ENCODE measurements at regions not wholly inside any gene's neighbourhood (a gene's known extent, or its start where the extent isn't known, plus 50 kb on each side); places are given as distances from the start of the nearest gene placed in this dataset.

DNA sequence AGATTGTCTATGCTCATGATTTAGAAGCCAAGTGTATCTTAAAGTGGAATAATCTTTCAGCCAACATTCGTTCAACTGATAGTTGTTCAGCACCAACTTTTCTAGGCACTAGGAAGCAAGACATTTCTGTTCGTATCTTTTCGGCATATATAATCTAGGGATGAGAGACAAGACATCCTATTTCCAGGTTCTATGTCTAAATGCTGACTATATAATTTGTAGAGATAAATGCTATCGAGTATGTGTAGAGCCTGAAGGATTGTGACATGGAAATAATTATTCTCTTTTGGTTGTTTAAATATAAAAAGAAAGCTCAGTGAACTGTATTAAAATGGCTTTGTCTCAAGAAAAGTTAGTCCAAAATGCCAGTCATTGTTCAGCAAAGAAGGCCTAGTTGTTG lies 371.6 kb downstream of the DOK5 start:
- H3K4me1 ChIP-seq, result no peaks in the 10 kb centered on the region
- H3K27ac ChIP-seq, result no peak overlapping the region
- intact Hi-C loops (cut with DNase I), result no loop called here
- TF ChIP-seq, protein P1, sequence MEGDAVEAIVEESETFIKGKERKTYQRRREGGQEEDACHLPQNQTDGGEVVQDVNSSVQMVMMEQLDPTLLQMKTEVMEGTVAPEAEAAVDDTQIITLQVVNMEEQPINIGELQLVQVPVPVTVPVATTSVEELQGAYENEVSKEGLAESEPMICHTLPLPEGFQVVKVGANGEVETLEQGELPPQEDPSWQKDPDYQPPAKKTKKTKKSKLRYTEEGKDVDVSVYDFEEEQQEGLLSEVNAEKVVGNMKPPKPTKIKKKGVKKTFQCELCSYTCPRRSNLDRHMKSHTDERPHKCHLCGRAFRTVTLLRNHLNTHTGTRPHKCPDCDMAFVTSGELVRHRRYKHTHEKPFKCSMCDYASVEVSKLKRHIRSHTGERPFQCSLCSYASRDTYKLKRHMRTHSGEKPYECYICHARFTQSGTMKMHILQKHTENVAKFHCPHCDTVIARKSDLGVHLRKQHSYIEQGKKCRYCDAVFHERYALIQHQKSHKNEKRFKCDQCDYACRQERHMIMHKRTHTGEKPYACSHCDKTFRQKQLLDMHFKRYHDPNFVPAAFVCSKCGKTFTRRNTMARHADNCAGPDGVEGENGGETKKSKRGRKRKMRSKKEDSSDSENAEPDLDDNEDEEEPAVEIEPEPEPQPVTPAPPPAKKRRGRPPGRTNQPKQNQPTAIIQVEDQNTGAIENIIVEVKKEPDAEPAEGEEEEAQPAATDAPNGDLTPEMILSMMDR (IDR thresholded peaks at IDR 0.05), result no peak
- TF ChIP-seq POLR2A (IDR thresholded peaks at IDR 0.05), result no peak
- TF ChIP-seq POLR2AphosphoS5 (IDR thresholded peaks at IDR 0.05; ENCODE audit: insufficient read depth in 1 of 2, low read depth in 1 of 2), result no peak
- no peaks in the 10 kb centered on the region for H3K9me3 ChIP-seq
- no peaks in the 10 kb centered on the region for H3K36me3 ChIP-seq
- no peaks in the 10 kb centered on the region for H3K27me3 ChIP-seq
- no peak overlapping the region for H3K4me3 ChIP-seq
- no peak for DNase-seq (ENCODE audit: extremely low spot score in 2 of 2)

DNA sequence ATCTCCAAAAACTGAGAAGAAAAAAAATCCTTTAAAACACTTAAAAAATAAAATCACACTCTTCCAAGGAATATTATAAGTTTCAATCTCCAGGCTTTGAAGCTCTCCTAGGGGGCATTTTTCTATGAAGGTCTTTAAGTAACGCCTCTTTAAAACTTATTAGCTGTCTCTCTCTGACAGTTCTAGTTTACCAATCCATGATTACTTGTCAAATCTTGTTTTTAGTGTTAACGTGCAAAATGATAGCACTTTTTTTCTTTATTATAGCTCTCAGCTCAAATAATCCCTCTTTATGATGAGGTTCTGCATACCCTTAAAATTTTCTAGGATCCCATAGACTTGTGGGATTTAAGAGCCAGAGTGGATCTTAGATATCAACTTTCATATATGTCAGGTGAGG lies 369.0 kb downstream of the DOK5 start:
- H3K9me3 ChIP-seq, result no peaks in the 10 kb centered on the region
- H3K27ac ChIP-seq, result no peak overlapping the region
- DNase-seq (ENCODE audit: extremely low spot score in 2 of 2), result no peak
- H3K4me3 ChIP-seq, result no peak overlapping the region
- intact Hi-C loops (cut with DNase I), result no loop called here
- H3K27me3 ChIP-seq, result no peaks in the 10 kb centered on the region
- TF ChIP-seq, protein P1 (IDR thresholded peaks at IDR 0.05), result no peak
- no peak for TF ChIP-seq POLR2A (IDR thresholded peaks at IDR 0.05)
- TF ChIP-seq POLR2AphosphoS5 (IDR thresholded peaks at IDR 0.05; ENCODE audit: insufficient read depth in 1 of 2, low read depth in 1 of 2), result no peak
- H3K36me3 ChIP-seq, result no peaks in the 10 kb centered on the region
- H3K4me1 ChIP-seq, result no peaks in the 10 kb centered on the region

DNA sequence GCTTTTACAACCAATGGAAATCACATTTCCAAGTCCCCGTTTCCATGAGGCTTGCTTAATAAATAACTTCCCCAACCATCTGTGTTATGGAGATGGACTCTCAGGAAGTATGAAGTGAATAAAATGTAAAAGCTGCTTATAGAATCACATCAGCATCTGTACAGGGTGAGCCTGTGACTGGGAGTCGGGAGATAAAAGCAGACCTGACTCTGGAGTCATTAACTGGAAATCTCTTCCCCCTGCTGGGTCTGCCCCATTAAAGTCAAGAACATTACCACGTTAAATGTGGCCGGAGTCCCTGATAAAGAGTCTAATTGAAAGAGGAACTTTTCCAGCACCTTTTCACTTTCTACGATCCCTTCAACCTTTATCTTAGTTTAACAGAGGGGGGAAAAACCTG lies 368.5 kb downstream of the DOK5 start:
- Histone ChIP-seq H3K36me3 (no peaks in the 10 kb centered on the region), H3K4me3 (no peak overlapping the region), H3K27ac (no peak overlapping the region), H3K9me3 (no peaks in the 10 kb centered on the region), H3K4me1 (no peaks in the 10 kb centered on the region), H3K27me3 (no peaks in the 10 kb centered on the region)
- TF ChIP-seq POLR2AphosphoS5 (IDR thresholded peaks at IDR 0.05; ENCODE audit: insufficient read depth in 1 of 2, low read depth in 1 of 2) (no peak), POLR2A (IDR thresholded peaks at IDR 0.05) (no peak)
- TF ChIP-seq, protein P1 (IDR thresholded peaks at IDR 0.05), result no peak
- intact Hi-C loops (cut with DNase I), result no loop called here
- DNase-seq (ENCODE audit: extremely low spot score in 2 of 2), result no peak

DNA sequence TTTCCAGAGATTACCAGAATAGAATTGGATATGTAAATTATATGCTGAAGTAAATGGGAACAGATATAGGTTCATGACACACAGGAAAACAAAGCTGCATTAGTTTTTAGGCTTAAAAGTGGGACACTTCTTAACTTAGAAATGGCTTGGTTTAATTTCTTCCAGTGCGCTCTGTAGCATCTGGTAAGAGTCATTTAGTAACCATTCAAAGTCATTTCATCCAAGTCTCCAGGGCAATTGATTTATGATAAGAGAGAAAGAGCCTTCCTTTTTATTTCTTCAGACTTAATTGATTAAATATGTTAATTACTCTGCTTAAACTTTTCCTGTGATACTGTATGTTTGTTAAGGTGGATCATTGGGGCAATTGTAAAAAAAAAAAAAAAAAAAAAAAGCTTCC lies 368.0 kb downstream of the DOK5 start:
- no peaks in the 10 kb centered on the region for H3K27me3 ChIP-seq
- no peaks in the 10 kb centered on the region for H3K4me1 ChIP-seq
- H3K9me3 ChIP-seq, result no peaks in the 10 kb centered on the region
- DNase-seq (ENCODE audit: extremely low spot score in 2 of 2), result no peak
- TF ChIP-seq, protein P1 (IDR thresholded peaks at IDR 0.05), result no peak
- TF ChIP-seq POLR2A (IDR thresholded peaks at IDR 0.05) (no peak), POLR2AphosphoS5 (IDR thresholded peaks at IDR 0.05; ENCODE audit: insufficient read depth in 1 of 2, low read depth in 1 of 2) (no peak)
- no peak overlapping the region for H3K4me3 ChIP-seq
- intact Hi-C loops (cut with DNase I), result no loop called here
- no peak overlapping the region for H3K27ac ChIP-seq
- H3K36me3 ChIP-seq, result no peaks in the 10 kb centered on the region

DNA sequence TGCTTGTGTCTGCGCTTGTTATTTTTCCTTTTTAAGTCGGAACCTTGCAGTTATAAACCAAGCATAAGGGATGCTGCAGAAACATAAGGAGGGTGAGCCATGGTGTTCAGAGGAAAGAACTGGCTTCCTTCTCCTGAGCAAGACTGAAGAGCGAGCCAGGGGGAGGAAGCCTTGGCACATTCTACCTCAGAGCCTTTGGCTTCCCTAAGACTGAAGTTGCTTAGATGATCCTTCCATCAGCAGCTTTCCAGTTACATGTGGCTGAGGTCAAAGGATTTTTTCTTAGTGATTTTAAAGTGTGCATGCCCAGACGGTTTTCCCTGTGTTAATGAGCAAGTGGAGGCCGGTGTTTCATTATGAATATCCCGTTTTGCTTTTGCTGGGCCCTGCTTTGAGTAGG lies 363.8 kb downstream of the DOK5 start:
- TF ChIP-seq POLR2A (IDR thresholded peaks at IDR 0.05) (no peak), POLR2AphosphoS5 (IDR thresholded peaks at IDR 0.05; ENCODE audit: insufficient read depth in 1 of 2, low read depth in 1 of 2) (no peak)
- TF ChIP-seq, protein P1 (IDR thresholded peaks at IDR 0.05), result no peak
- Histone ChIP-seq H3K27ac (no peak overlapping the region), H3K9me3 (no peaks in the 10 kb centered on the region), H3K36me3 (no peaks in the 10 kb centered on the region), H3K27me3 (no peaks in the 10 kb centered on the region), H3K4me1 (no peaks in the 10 kb centered on the region), H3K4me3 (no peak overlapping the region)
- intact Hi-C loops (cut with DNase I), result no loop called here
- no peak for DNase-seq (ENCODE audit: extremely low spot score in 2 of 2)

Measured in vagina (tissue), 2 donors.